H1 (cell line): ENCODE measurements at regions not wholly inside any gene's neighbourhood (a gene's known extent, or its start where the extent isn't known, plus 50 kb on each side); places are given as distances from the start of the nearest gene placed in this dataset.

Source experiments
- CTCF ChIA-PET: fragments of 300-600 bp; sonication (Branson Sonifier 250); formaldehyde crosslinking; loops from one replicate; lab custom pipeline; 2021; ENCODE audit not compliant: partially characterized antibody; lab: Charles Lee
- POLR2A ChIA-PET: fragments of 300-600 bp; sonication (Branson Sonifier 250); formaldehyde crosslinking; loops from one replicate; lab custom pipeline; 2021; ENCODE audit warnings: inconsistent platforms; ENCODE audit not compliant: partially characterized antibody; lab: Charles Lee
- DNase-seq, 2 experiments: peaks; one replicate each; pipeline versions ENCODE4 v3.0.0 to v3.0.0-alpha.2; 2010 to 2022; ENCODE audit warnings: low spot score in 2 of 2, low read depth in 1 of 2, mixed read lengths in 1 of 2
- FAIRE-seq: peaks from 2 replicates; lab custom pipeline; 2011; peaks lifted over from hg19 to GRCh38; lab: Jason Lieb, UNC
- H2AFZ ChIP-seq: 2 replicates; pipeline ENCODE4 v1.8.1; 2012; ENCODE audit warnings: low read length, inconsistent platforms
- H2AK5ac ChIP-seq: 2 replicates; pipeline ENCODE4 v1.6.1; 2013; ENCODE audit warnings: low read depth, low read length
- H2BK120ac ChIP-seq: replicated peaks from 2 replicates; pipeline ENCODE3; 2013; ENCODE audit warnings: low read depth, low read length, inconsistent platforms
- H2BK12ac ChIP-seq: 2 replicates; pipeline ENCODE4 v1.6.1; 2013; ENCODE audit warnings: low read depth, low read length
- H2BK15ac ChIP-seq: 2 replicates; pipeline ENCODE4 v1.6.1; 2013; ENCODE audit warnings: low read length
- H2BK20ac ChIP-seq: 2 replicates; pipeline ENCODE4 v1.6.1; 2013; ENCODE audit warnings: low read length
- H2BK5ac ChIP-seq: 2 replicates; pipeline ENCODE4 v1.6.1; 2013; ENCODE audit warnings: low read depth, low read length
- H3K14ac ChIP-seq: 2 replicates; pipeline ENCODE4 v1.6.1; 2013; ENCODE audit warnings: inconsistent platforms; ENCODE audit not compliant: insufficient read length
- H3K18ac ChIP-seq: 2 replicates; pipeline ENCODE4 v1.6.1; 2013; ENCODE audit warnings: low read length; ENCODE audit errors: extremely low read depth
- H3K23ac ChIP-seq: 2 replicates; pipeline ENCODE4 v1.6.1; 2013; ENCODE audit warnings: inconsistent platforms; ENCODE audit not compliant: insufficient read length
- H3K23me2 ChIP-seq: 2 replicates; pipeline ENCODE4 v1.6.1; 2013; ENCODE audit warnings: low read depth, low read length
- H3K27ac ChIP-seq: 2 replicates; pipeline ENCODE4 v1.6.1; 2011; ENCODE audit warnings: low read depth, low read length, inconsistent platforms
- H3K27me3 ChIP-seq, 4 experiments: replicated peaks in 1 of 4; 1 replicate in 1 of 4; 2 replicates in 3 of 4; pipeline versions ENCODE4 v1.6.1 to v1.8.1; 2011 to 2013; ENCODE audit warnings: low read length in 3 of 4, mild to moderate bottlenecking in 3 of 4, inconsistent platforms in 2 of 4, mixed read lengths in 2 of 4, moderate library complexity in 1 of 4; ENCODE audit not compliant: control insufficient read depth in 3 of 4, insufficient read depth in 3 of 4; ENCODE audit errors: extremely low read depth in 1 of 4
- H3K36me3 ChIP-seq, 4 experiments: 2 replicates each; pipeline versions ENCODE4 v1.6.1 to v1.8.1; 2011 to 2013; ENCODE audit warnings: mild to moderate bottlenecking in 4 of 4, low read length in 3 of 4, moderate library complexity in 2 of 4, control low read depth in 1 of 4, inconsistent platforms in 1 of 4; ENCODE audit not compliant: insufficient read depth in 4 of 4, control insufficient read depth in 2 of 4
- H3K4ac ChIP-seq: replicated peaks from 2 replicates; pipeline ENCODE3; 2013; ENCODE audit warnings: low read length, low read depth, mixed read lengths, inconsistent platforms; ENCODE audit not compliant: insufficient read length
- H3K4me1 ChIP-seq, 4 experiments: replicated peaks in 1 of 4; 1 replicate in 1 of 4; 2 replicates in 3 of 4; pipeline versions ENCODE4 v1.6.1 to v1.8.1; 2011 to 2013; ENCODE audit warnings: low read length in 3 of 4, inconsistent platforms in 2 of 4, mixed read lengths in 1 of 4; ENCODE audit not compliant: insufficient read depth in 4 of 4, control insufficient read depth in 3 of 4
- H3K4me2 ChIP-seq, 2 experiments: 2 replicates each; pipeline versions ENCODE4 v1.6.1 to v1.8.1; 2011 to 2013; ENCODE audit warnings: low read depth in 2 of 2, low read length in 2 of 2, control low read depth in 1 of 2, inconsistent platforms in 1 of 2, mild to moderate bottlenecking in 1 of 2; ENCODE audit not compliant: insufficient read depth in 1 of 2
- H3K4me3 ChIP-seq, 4 experiments: fragments of 200-600, 300-600 bp in 1 of 4; sonication (generic), shearing (Covaris generic), sonication (Bioruptor Twin) in 1 of 4; 2 replicates each; pipeline versions ENCODE4 v1.5.1 to v1.8.1; 2011 to 2016; ENCODE audit warnings: low read length in 4 of 4, low read depth in 3 of 4, control low read depth in 2 of 4, inconsistent platforms in 2 of 4, mild to moderate bottlenecking in 2 of 4, mixed read lengths in 1 of 4, moderate library complexity in 1 of 4; ENCODE audit not compliant: insufficient read depth in 2 of 4; ENCODE audit errors: extremely low read depth in 1 of 4
- H3K56ac ChIP-seq: replicated peaks from 2 replicates; pipeline ENCODE3; 2013; ENCODE audit warnings: low read depth, mild to moderate bottlenecking, mixed read lengths, low read length, inconsistent platforms; ENCODE audit not compliant: insufficient read length
- H3K79me1 ChIP-seq: 2 replicates; pipeline ENCODE4 v1.6.1; 2013; ENCODE audit warnings: low read depth, low read length, control low read depth
- H3K79me2 ChIP-seq, 2 experiments: 2 replicates each; pipeline versions ENCODE4 v1.6.1 to v1.8.1; 2012 to 2013; ENCODE audit warnings: low read length in 2 of 2, mild to moderate bottlenecking in 2 of 2, inconsistent platforms in 1 of 2; ENCODE audit not compliant: insufficient read depth in 2 of 2, control insufficient read depth in 1 of 2
- H3K9ac ChIP-seq, 4 experiments: replicated peaks in 1 of 4; 1 replicate in 1 of 4; 2 replicates in 3 of 4; pipeline versions ENCODE4 v1.6.1 to v1.8.1; 2011 to 2013; ENCODE audit warnings: low read depth in 3 of 4, low read length in 3 of 4, control low read depth in 2 of 4, mild to moderate bottlenecking in 2 of 4, moderate library complexity in 2 of 4, inconsistent platforms in 1 of 4; ENCODE audit errors: extremely low read depth in 1 of 4
- H3K9me3 ChIP-seq, 2 experiments: 2 replicates each; pipeline versions ENCODE4 v1.6.1 to v1.8.1; 2012 to 2013; ENCODE audit warnings: mild to moderate bottlenecking in 2 of 2, moderate library complexity in 2 of 2, control low read depth in 1 of 2, inconsistent platforms in 1 of 2, low read depth in 1 of 2, low read length in 1 of 2, mixed read lengths in 1 of 2; ENCODE audit not compliant: insufficient read depth in 2 of 2
- H4K20me1 ChIP-seq, 2 experiments: replicated peaks in 1 of 2; 2 replicates each; pipeline versions ENCODE3 to v1.8.1; 2011 to 2013; ENCODE audit warnings: inconsistent platforms in 2 of 2, low read length in 2 of 2, mild to moderate bottlenecking in 1 of 2; ENCODE audit not compliant: insufficient read depth in 2 of 2, control insufficient read depth in 1 of 2
- H4K5ac ChIP-seq: 2 replicates; pipeline ENCODE4 v1.6.1; 2013; ENCODE audit warnings: low read length, low read depth, mixed read lengths, inconsistent platforms; ENCODE audit not compliant: insufficient read length
- H4K8ac ChIP-seq: 2 replicates; pipeline ENCODE4 v1.8.0; 2013; ENCODE audit warnings: mild to moderate bottlenecking, moderate library complexity, low read length, inconsistent platforms; ENCODE audit not compliant: insufficient read depth; ENCODE audit errors: extremely low read depth
- H4K91ac ChIP-seq: replicated peaks from 2 replicates; pipeline ENCODE3; 2013; ENCODE audit warnings: low read length, mixed read lengths, inconsistent platforms; ENCODE audit not compliant: insufficient read length
- BCL11A ChIP-seq, 2 experiments: IDR thresholded peaks; one replicate each; pipeline ENCODE4 v1.6.1; 2011; ENCODE audit warnings: low read depth in 2 of 2, low read length in 2 of 2, mild to moderate bottlenecking in 2 of 2
- SP4 ChIP-seq: IDR thresholded peaks from 2 replicates; pipeline ENCODE4 v1.6.1; 2012; ENCODE audit warnings: low read length, inconsistent platforms
- WGBS, 2 experiments: shearing (Covaris generic) in 1 of 2; methylation state at CpG; one replicate each; pipeline versions ENCODE4 v1.1.6 to v1.1.7; 2013 to 2015; ENCODE audit warnings: low lambda C conversion rate in 2 of 2, mixed read lengths in 2 of 2, inconsistent platforms in 1 of 2, low coverage in 1 of 2, missing lambda C conversion rate in 1 of 2; ENCODE audit not compliant: insufficient replicate concordance in 2 of 2, insufficient coverage in 1 of 2, insufficient read length in 1 of 2; ENCODE audit errors: extremely low coverage in 1 of 2, missing lambda C conversion rate in 1 of 2; 5-methylcytosine and 5-hydroxymethylcytosine counted together
- TF ChIP-seq, protein P1 (sequence below): IDR thresholded peaks from 2 replicates; pipeline ENCODE4 v1.6.1; 2011; ENCODE audit warnings: low read depth, mild to moderate bottlenecking, low read length; ENCODE audit not compliant: insufficient read depth
- TF ChIP-seq, protein P2 (sequence below): IDR thresholded peaks from 2 replicates; pipeline ENCODE4 v1.6.1; 2012; ENCODE audit warnings: low read length, inconsistent platforms

GRCh38 chr9:119033596-119033995, 335.6 kb downstream of the BRINP1 start:
- H3K4ac ChIP-seq: no peak overlapping the region
- H3K4me1 ChIP-seq: no peaks in the 10 kb centered on the region
- H3K4me2 ChIP-seq: no peak overlapping the region
- H3K56ac ChIP-seq: no peak overlapping the region
- H2BK15ac ChIP-seq: no peak overlapping the region
- H3K9ac ChIP-seq: no peak overlapping the region
- DNase-seq: no peak
- no peaks in the 10 kb centered on the region for H3K23me2 ChIP-seq
- no peak overlapping the region for H4K5ac ChIP-seq
- H3K79me1 ChIP-seq: no peaks in the 10 kb centered on the region
- no peaks in the 10 kb centered on the region for H3K9me3 ChIP-seq
- H3K4me3 ChIP-seq: no peak overlapping the region
- ChIA-PET CTCF (interaction anchor here (0.9 kb wide), 1 partner anchor 224 kb away, joined by 4 read pairs; no protein-coding TSS in a partner anchor), POLR2A (no interaction called here)
- H3K36me3 ChIP-seq: no peaks in the 10 kb centered on the region
- H2AK5ac ChIP-seq: no peak overlapping the region
- no peak overlapping the region for H3K23ac ChIP-seq
- no peak overlapping the region for H2BK20ac ChIP-seq
- H3K79me2 ChIP-seq: no peaks in the 10 kb centered on the region
- no peak for FAIRE-seq
- H4K20me1 ChIP-seq: no peaks in the 10 kb centered on the region
- H3K14ac ChIP-seq: no peak overlapping the region
- TF ChIP-seq, protein P1, sequence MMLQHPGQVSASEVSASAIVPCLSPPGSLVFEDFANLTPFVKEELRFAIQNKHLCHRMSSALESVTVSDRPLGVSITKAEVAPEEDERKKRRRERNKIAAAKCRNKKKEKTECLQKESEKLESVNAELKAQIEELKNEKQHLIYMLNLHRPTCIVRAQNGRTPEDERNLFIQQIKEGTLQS: no peak
- TF ChIP-seq, protein P2, sequence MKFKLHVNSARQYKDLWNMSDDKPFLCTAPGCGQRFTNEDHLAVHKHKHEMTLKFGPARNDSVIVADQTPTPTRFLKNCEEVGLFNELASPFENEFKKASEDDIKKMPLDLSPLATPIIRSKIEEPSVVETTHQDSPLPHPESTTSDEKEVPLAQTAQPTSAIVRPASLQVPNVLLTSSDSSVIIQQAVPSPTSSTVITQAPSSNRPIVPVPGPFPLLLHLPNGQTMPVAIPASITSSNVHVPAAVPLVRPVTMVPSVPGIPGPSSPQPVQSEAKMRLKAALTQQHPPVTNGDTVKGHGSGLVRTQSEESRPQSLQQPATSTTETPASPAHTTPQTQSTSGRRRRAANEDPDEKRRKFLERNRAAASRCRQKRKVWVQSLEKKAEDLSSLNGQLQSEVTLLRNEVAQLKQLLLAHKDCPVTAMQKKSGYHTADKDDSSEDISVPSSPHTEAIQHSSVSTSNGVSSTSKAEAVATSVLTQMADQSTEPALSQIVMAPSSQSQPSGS: no peak
- TF ChIP-seq BCL11A (IDR thresholded peaks at IDR 0.05; ENCODE audit: low read depth in 2 of 2, low read length in 2 of 2) (no peak), SP4 (no peak)
- H2AFZ ChIP-seq: no peak overlapping the region
- H3K18ac ChIP-seq: no peak overlapping the region
- no peak overlapping the region for H4K91ac ChIP-seq
- no peak overlapping the region for H2BK12ac ChIP-seq
- 93% methylated on average over 3 of the region's 3 CpGs; no CpG with 5 or more reads in 1 of the 2 experiments for WGBS, 2 experiments
- no peak overlapping the region for H2BK120ac ChIP-seq
- H4K8ac ChIP-seq: no peak overlapping the region
- H3K27me3 ChIP-seq: no peaks in the 10 kb centered on the region
- H3K27ac ChIP-seq: no peak overlapping the region
- no peak overlapping the region for H2BK5ac ChIP-seq
